Esophagus muscularis mucosa (tissue), 3 donors: ENCODE measurements at regions not wholly inside any gene's neighbourhood (a gene's known extent, or its start where the extent isn't known, plus 50 kb on each side); places are given as distances from the start of the nearest gene placed in this dataset.

Experiments used
- CTCF ChIP-seq, 3 experiments: fragments of 200-600 bp in 2 of 3; fragments of 450-650 bp in 1 of 3; sonication (generic) in 2 of 3; IDR thresholded peaks; one replicate each; pipeline ENCODE4 v1.5.1; 2017 to 2019; ENCODE audit warnings: antibody characterized with exemption in 3 of 3, mild to moderate bottlenecking in 2 of 3, moderate library complexity in 1 of 3
- POLR2A ChIP-seq: fragments of 450-650 bp; IDR thresholded peaks from one replicate; pipeline ENCODE4 v1.6.1; 2017; ENCODE audit warnings: antibody characterized with exemption, moderate library complexity, mild to moderate bottlenecking, low read depth

GRCh38 chr4:17285747-17286146 is 226.1 kb downstream of the QDPR start:
- TF ChIP-seq CTCF (IDR thresholded peaks at IDR 0.05) (no peak), POLR2A (no peak)
